Fibroblast of the aortic adventitia (primary cell): ENCODE measurements at regions not wholly inside any gene's neighbourhood (a gene's known extent, or its start where the extent isn't known, plus 50 kb on each side); places are given as distances from the start of the nearest gene placed in this dataset.

Source experiments
- DNase-seq: peaks from one replicate; pipeline ENCODE4 v3.0.0-alpha.2; 2010; ENCODE audit warnings: low read depth
- H3K4me3 ChIP-seq: 2 replicates; pipeline ENCODE4 v1.5.1; 2011; ENCODE audit warnings: low read depth, mild to moderate bottlenecking, control low read depth, low read length, moderate library complexity
- CTCF ChIP-seq: IDR thresholded peaks from 2 replicates; pipeline ENCODE4 v1.5.1; 2011; ENCODE audit warnings: mild to moderate bottlenecking, low read length, control low read depth, inconsistent platforms; ENCODE audit not compliant: insufficient read depth

DNA sequence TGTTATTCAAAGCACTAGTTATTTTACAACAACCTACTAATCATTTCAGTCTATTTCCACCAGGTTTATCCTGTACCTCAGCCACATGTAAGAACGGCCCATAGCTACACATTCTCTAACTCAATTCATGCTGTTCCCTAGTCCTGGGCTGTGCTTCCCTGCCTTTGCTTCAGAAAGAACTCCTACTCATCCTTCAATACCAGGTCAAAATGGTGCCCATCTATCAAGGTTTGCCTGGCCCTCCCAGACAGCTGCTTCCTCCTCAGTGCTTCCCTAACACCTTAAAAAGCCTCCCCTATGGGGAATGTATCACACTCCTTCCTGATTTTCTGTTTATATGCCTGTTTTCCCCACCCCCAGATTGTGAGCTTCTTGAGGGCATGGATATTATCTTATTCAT lies 400.7 kb downstream of the MN1 start:
- no peak for DNase-seq
- no peak for TF ChIP-seq CTCF
- no peak overlapping the region for H3K4me3 ChIP-seq

- no peak overlapping the region for H3K4me3 ChIP-seq
- peak; percentile 63 for DNase-seq
- no peak for TF ChIP-seq CTCF
These were observed 400.2 kb downstream of the MN1 start for GRCh38 chr22:27401321-27401720.

- no peak for DNase-seq
- TF ChIP-seq CTCF: no peak
- no peak overlapping the region for H3K4me3 ChIP-seq
These were observed 397.1 kb downstream of the MN1 start for GRCh38 chr22:27404441-27404840.

- peak; percentile 52 for DNase-seq
- H3K4me3 ChIP-seq: no peak overlapping the region
- TF ChIP-seq CTCF: peak; percentile 60
These were observed 395.7 kb downstream of the MN1 start for GRCh38 chr22:27405672-27406388.

GRCh38 chr22:27406389-27406861 lies 395.1 kb downstream of the MN1 start:
- H3K4me3 ChIP-seq: no peak overlapping the region
- no peak for TF ChIP-seq CTCF
- DNase-seq: peak; percentile 23

DNA sequence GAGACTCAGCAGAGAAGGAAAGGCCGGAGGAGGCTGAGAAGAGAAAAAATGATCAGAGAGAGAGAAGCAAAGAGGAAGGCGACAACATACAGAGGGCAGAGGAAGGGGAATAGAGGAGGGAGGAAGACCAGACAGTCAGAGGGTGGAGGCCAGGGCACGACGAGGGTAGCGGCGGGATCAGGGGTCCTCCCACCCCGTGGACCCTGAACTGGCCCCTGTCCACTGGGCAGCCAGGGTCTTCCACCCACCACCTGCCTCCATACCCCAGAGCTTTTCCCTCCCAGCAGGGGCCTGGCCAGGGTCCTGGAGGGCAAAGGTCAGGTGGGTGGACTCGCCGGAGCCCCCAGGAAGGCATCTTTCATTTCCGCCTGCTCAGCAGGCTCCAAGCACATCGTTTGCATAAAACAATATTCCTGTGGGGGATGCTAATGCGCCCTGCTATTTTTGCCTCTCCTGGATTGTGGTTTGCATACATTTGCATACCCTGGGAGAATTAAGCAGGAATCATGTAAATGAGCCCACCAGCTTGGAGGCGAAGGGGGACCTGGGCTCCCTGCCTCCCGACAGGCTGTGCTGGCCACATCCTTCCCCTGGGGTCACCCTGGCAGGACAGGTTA lies 394.1 kb downstream of the MN1 start:
- TF ChIP-seq CTCF: no peak
- no peak for DNase-seq
- no peak overlapping the region for H3K4me3 ChIP-seq
